GM23248 (cell line): ENCODE measurements at regions not wholly inside any gene's neighbourhood (a gene's known extent, or its start where the extent isn't known, plus 50 kb on each side); places are given as distances from the start of the nearest gene placed in this dataset.

Source experiments
- DNase-seq: peaks from one replicate; pipeline ENCODE4 v3.0.0-alpha.2; 2015
- H2AFZ ChIP-seq: fragments of 200-600 bp; sonication (generic); 2 replicates; pipeline ENCODE4 v1.6.1; 2016; ENCODE audit warnings: antibody characterized with exemption
- H3F3A ChIP-seq: fragments of 200-600 bp; sonication (generic); 2 replicates; pipeline ENCODE4 v1.6.1; 2016; ENCODE audit warnings: mild to moderate bottlenecking, antibody characterized with exemption, mixed run types; ENCODE audit not compliant: insufficient read depth
- H3K27ac ChIP-seq: fragments of 200-600 bp; sonication (generic); 2 replicates; pipeline ENCODE4 v1.5.1; 2016; ENCODE audit warnings: mild to moderate bottlenecking
- H3K27me3 ChIP-seq: fragments of 200-600 bp; sonication (generic); replicated peaks from 2 replicates; pipeline ENCODE4 v1.6.1; 2016; ENCODE audit warnings: mild to moderate bottlenecking; ENCODE audit not compliant: insufficient read depth
- H3K36me3 ChIP-seq: fragments of 200-600 bp; sonication (generic); 2 replicates; pipeline ENCODE4 v1.6.1; 2016; ENCODE audit warnings: low read depth, mild to moderate bottlenecking
- H3K4me1 ChIP-seq: fragments of 200-600 bp; sonication (generic); 2 replicates; pipeline ENCODE4 v1.6.1; 2016; ENCODE audit warnings: mild to moderate bottlenecking; ENCODE audit not compliant: insufficient read depth
- H3K4me2 ChIP-seq: fragments of 200-600 bp; sonication (generic); one replicate; pipeline ENCODE4 v1.6.1; 2016; ENCODE audit warnings: mild to moderate bottlenecking; ENCODE audit not compliant: unreplicated experiment
- H3K4me3 ChIP-seq: fragments of 200-600 bp; sonication (generic); 2 replicates; pipeline ENCODE4 v1.5.1; 2016; ENCODE audit warnings: mild to moderate bottlenecking
- H3K79me2 ChIP-seq: fragments of 200-600 bp; sonication (generic); 2 replicates; pipeline ENCODE4 v1.6.1; 2016; ENCODE audit warnings: mild to moderate bottlenecking; ENCODE audit not compliant: insufficient read depth
- H3K9ac ChIP-seq: fragments of 200-600 bp; sonication (generic); 2 replicates; pipeline ENCODE4 v1.6.1; 2016; ENCODE audit warnings: mild to moderate bottlenecking
- H3K9me2 ChIP-seq: fragments of 200-600 bp; sonication (generic); 2 replicates; pipeline ENCODE4 v1.6.1; 2016; ENCODE audit warnings: mixed run types, mild to moderate bottlenecking, moderate library complexity; ENCODE audit not compliant: insufficient read depth
- H3K9me3 ChIP-seq: fragments of 200-600 bp; sonication (generic); one replicate; pipeline ENCODE4 v1.6.1; 2017; ENCODE audit warnings: low read depth
- H4K20me1 ChIP-seq: fragments of 200-600 bp; sonication (generic); 2 replicates; pipeline ENCODE4 v1.6.0; 2016; ENCODE audit not compliant: insufficient read depth
- EZH2 ChIP-seq: fragments of 200-600 bp; sonication (generic); IDR thresholded peaks from 2 replicates; pipeline ENCODE4 v1.6.1; 2018; ENCODE audit warnings: antibody characterized with exemption, mild to moderate bottlenecking; ENCODE audit not compliant: insufficient read depth, poor library complexity, severe bottlenecking
- EZH2phosphoT487 ChIP-seq: fragments of 200-600 bp; sonication (generic); IDR thresholded peaks from 2 replicates; pipeline ENCODE4 v1.6.1; 2018; ENCODE audit warnings: antibody characterized with exemption, moderate library complexity, mild to moderate bottlenecking, low read depth; ENCODE audit not compliant: insufficient read depth
- WGBS, 2 experiments: methylation state at CpG; one replicate each; pipeline ENCODE4 v1.1.6; 2015 to 2017; ENCODE audit warnings: low lambda C conversion rate in 2 of 2, low coverage in 1 of 2; ENCODE audit errors: missing lambda C conversion rate in 2 of 2; 5-methylcytosine and 5-hydroxymethylcytosine counted together
- in situ Hi-C: fragments of 300-500 bp; cut with MboI; formaldehyde crosslinking; loops from 2 replicates; pipeline ENCODE4 v1.15.0; 2020

DNA sequence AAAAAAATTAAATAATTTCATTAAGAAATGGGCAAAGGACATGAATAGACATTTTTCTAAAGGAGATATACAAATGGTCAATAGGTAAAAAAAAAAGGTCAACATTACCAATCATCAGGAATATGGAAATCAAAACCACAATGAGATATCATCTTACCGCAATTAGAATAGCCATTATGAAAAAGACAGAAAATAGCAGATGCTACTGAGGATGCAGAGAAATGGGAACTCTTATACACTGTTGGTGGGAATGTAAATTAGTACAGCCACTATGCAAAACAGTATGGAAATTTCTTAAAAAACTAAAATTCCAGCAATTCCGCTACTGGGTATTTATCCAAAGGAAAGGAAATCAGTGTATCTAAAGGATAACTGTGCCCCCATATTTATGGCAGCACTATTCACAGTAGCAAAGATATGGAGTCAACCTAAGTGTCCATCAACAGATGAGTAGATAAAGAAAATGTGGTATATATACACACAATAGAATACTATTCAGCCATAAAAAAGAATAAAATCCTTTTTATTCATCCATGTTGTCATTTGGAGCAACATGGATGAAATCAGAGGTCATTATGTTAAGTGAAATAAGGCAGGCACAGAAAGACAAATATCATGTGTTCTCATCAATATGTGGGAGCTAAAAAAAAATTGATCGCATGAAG is 132.4 kb downstream of the RPL22L1 start:
- Histone ChIP-seq H3K9me2 (no peaks in the 10 kb centered on the region; the same call in 1 of the 2 replicates), H3F3A (peaks cover 32% of the 10 kb centered on the region), H3K4me2 (no peak overlapping the region), H3K9me3 (no peaks in the 10 kb centered on the region), H3K4me1 (peaks cover 71% of the 10 kb centered on the region), H3K4me3 (no peak overlapping the region), H4K20me1 (no peaks in the 10 kb centered on the region), H3K27me3 (no peaks in the 10 kb centered on the region), H3K27ac (no peak overlapping the region), H3K36me3 (no peaks in the 10 kb centered on the region), H3K9ac (no peak overlapping the region), H2AFZ (no peak overlapping the region), H3K79me2 (peaks cover 18% of the 10 kb centered on the region; the same call in 1 of the 2 replicates)
- TF ChIP-seq EZH2 (no peak), EZH2phosphoT487 (no peak)
- DNase-seq, result no peak
- WGBS, 2 experiments, result 98 to 99% methylated on average over 3 of the region's 3 CpGs
- in situ Hi-C loops, result no loop called here

DNA sequence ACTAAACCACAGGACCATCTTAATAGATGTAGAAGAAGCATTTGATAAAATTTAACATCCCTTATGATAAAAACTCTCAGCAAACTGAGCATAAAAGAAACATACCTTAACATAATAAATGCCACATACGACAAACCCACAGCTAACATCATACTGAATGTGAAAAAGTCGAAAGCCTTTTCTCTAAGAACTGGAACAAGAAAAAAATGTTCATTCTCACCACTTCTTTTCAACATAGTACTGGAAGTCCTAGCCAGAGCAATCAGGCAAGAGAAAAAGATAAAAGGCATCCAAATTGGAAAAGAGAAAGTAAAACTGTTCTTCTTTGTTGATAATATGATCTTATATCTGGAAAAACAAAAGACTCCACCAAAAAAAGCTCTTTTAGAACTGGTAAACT is 134.2 kb downstream of the RPL22L1 start:
- Histone ChIP-seq H3K9ac (peak overlapping the region; percentile 69), H3K79me2 (peaks cover 18% of the 10 kb centered on the region; the same call in 1 of the 2 replicates)

DNA sequence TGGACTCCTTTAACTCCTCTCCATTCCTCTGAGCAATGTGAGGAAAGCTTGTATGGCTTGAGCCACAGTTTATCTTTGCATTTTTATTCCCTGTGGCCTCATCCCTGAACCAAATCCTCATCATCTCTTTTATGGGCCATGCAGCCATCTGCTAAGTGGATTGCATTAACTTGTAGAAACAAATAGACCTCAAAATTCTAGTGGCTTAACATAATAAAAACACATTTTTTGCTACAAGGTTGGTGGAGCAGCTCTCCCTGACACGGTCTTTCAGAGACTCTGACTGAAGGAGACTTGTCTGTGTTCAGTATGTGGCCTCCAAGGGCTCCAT is 135.3 kb downstream of the RPL22L1 start:
- no peaks in the 10 kb centered on the region for H3K36me3 ChIP-seq
- H3K9ac ChIP-seq, result no peak overlapping the region
- no peaks in the 10 kb centered on the region for H4K20me1 ChIP-seq
- no peaks in the 10 kb centered on the region; the same call in 1 of the 2 replicates for H3K9me2 ChIP-seq
- H3K27ac ChIP-seq, result no peak overlapping the region
- no peaks in the 10 kb centered on the region for H3K9me3 ChIP-seq
- no peak for TF ChIP-seq EZH2
- no peak for TF ChIP-seq EZH2phosphoT487
- H3K4me3 ChIP-seq, result no peak overlapping the region
- H3K4me2 ChIP-seq, result no peak overlapping the region
- peaks cover 48% of the 10 kb centered on the region for H3K4me1 ChIP-seq
- H2AFZ ChIP-seq, result 0 out of 2 replicates have a peak overlapping the region, but pooled peaks have one; percentile 13
- H3K79me2 ChIP-seq, result peaks cover 18% of the 10 kb centered on the region; the same call in 1 of the 2 replicates
- H3F3A ChIP-seq, result peaks cover 7% of the 10 kb centered on the region; the same call in 1 of the 2 replicates
- no peaks in the 10 kb centered on the region for H3K27me3 ChIP-seq
- WGBS, 2 experiments, result 100% methylated on average over 1 of the region's 1 CpG
- no peak for DNase-seq
- in situ Hi-C loops, result no loop called here

More for the DNA sequence above, 134.2 kb downstream of the RPL22L1 start:
- Histone ChIP-seq H3K27me3 (no peaks in the 10 kb centered on the region), H2AFZ (peak overlapping the region; percentile 81), H3K9me3 (no peaks in the 10 kb centered on the region), H4K20me1 (no peaks in the 10 kb centered on the region), H3K36me3 (no peaks in the 10 kb centered on the region), H3K4me3 (peak overlapping the region; percentile 67), H3K4me1 (peaks cover 59% of the 10 kb centered on the region), H3K9me2 (no peaks in the 10 kb centered on the region; the same call in 1 of the 2 replicates), H3K27ac (peak overlapping the region; percentile 9; the same call in 1 of the 2 replicates), H3F3A (peaks cover 17% of the 10 kb centered on the region; the same call in 1 of the 2 replicates), H3K4me2 (peak overlapping the region; percentile 97)
- 10 to 15% methylated on average over 2 of the region's 2 CpGs for WGBS, 2 experiments
- in situ Hi-C loops, result no loop called here
- peak; percentile 5 for DNase-seq
- TF ChIP-seq EZH2 (no peak), EZH2phosphoT487 (no peak)

DNA sequence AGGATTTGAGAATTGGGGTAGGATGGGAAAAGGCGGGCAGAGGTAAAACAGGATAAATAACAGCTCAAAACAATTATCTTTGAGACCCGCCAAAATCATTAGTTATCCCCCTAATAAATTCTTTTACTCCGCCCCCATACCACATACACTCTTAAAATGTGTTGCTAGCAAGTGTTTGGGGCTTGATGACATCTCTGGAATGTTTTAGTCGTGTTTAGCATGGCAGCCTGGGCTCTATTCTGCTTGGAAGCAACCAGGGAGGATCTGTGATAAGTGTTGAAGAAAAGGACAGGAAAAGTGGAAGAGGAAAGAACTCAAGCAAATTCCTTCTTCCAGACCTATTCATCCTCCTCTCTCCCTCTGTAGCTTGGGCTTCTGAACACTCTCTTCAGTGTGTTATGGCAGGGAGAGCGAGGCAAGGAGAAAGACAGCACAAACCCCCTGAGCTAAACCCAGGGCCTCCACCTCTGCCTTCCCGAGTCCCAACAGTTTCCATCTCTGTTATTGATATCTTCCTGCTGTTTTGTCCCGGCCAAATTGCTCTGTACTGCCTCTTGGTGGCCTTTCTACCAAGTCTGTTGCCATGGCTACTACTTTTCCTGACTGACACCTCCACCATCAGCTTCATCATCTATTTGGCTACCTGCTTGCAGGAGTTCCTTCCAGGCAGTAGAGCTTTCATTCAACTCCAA is 135.8 kb downstream of the RPL22L1 start:
- TF ChIP-seq EZH2phosphoT487, result no peak
- no peak for TF ChIP-seq EZH2
- 63 to 64% methylated on average over 7 of the region's 7 CpGs for WGBS, 2 experiments
- peaks cover 2% of the 10 kb centered on the region; the same call in 1 of the 2 replicates for H3F3A ChIP-seq
- H3K9me2 ChIP-seq, result no peaks in the 10 kb centered on the region; the same call in 1 of the 2 replicates
- H2AFZ ChIP-seq, result 0 out of 2 replicates have a peak overlapping the region, but pooled peaks have one; percentile 13
- H3K27ac ChIP-seq, result no peak overlapping the region
- no peaks in the 10 kb centered on the region for H3K9me3 ChIP-seq
- peaks cover 18% of the 10 kb centered on the region; the same call in 1 of the 2 replicates for H3K79me2 ChIP-seq
- H4K20me1 ChIP-seq, result no peaks in the 10 kb centered on the region
- H3K4me1 ChIP-seq, result peaks cover 44% of the 10 kb centered on the region
- no peak overlapping the region for H3K4me3 ChIP-seq
- no peak overlapping the region for H3K9ac ChIP-seq
- in situ Hi-C loops, result no loop called here
- H3K4me2 ChIP-seq, result peak overlapping the region; percentile 2
- DNase-seq, result peak; percentile 8
- H3K27me3 ChIP-seq, result no peaks in the 10 kb centered on the region
- no peaks in the 10 kb centered on the region for H3K36me3 ChIP-seq
